Lung (tissue), 11 donors: ENCODE measurements at regions not wholly inside any gene's neighbourhood (a gene's known extent, or its start where the extent isn't known, plus 50 kb on each side); places are given as distances from the start of the nearest gene placed in this dataset.

Experiments used
- ATAC-seq: fragments of 200-7000 bp; cut with Tn5 transposase; one replicate; pipeline ENCODE4 v1.9.1; 2020; ENCODE audit warnings: moderate number of reproducible peaks; ENCODE audit not compliant: insufficient read depth, low FRiP score
- DNase-seq, 3 donors: peaks; one replicate each; pipeline ENCODE4 v3.0.0-alpha.2; 2013 to 2017
- H3K27ac ChIP-seq, 2 donors: one replicate each; pipeline ENCODE4 v1.5.1; 2013; ENCODE audit warnings: mild to moderate bottlenecking in 2 of 2, moderate library complexity in 2 of 2, control low read depth in 1 of 2, inconsistent platforms in 1 of 2, low read depth in 1 of 2, low read length in 1 of 2
- H3K27me3 ChIP-seq, 3 donors: one replicate each; pipeline ENCODE4 v1.5.1; 2013; ENCODE audit warnings: low read length in 2 of 3; ENCODE audit not compliant: control insufficient read depth in 3 of 3, insufficient read depth in 3 of 3
- H3K36me3 ChIP-seq, 4 donors: one replicate each; pipeline ENCODE4 v1.5.1; 2013; ENCODE audit warnings: low read length in 4 of 4, mild to moderate bottlenecking in 1 of 4, moderate library complexity in 1 of 4; ENCODE audit not compliant: control insufficient read depth in 4 of 4, insufficient read depth in 4 of 4
- H3K4me1 ChIP-seq, 5 donors: one replicate each; pipeline ENCODE4 v1.5.1; 2013; ENCODE audit warnings: low read length in 5 of 5, mild to moderate bottlenecking in 2 of 5, moderate library complexity in 1 of 5; ENCODE audit not compliant: control insufficient read depth in 5 of 5, insufficient read depth in 5 of 5
- H3K4me3 ChIP-seq: one replicate; pipeline ENCODE4 v1.5.1; 2013; ENCODE audit warnings: mild to moderate bottlenecking, control low read depth, moderate library complexity
- H3K9ac ChIP-seq, 2 donors: one replicate each; pipeline ENCODE4 v1.5.1; 2013; ENCODE audit warnings: low read length in 2 of 2, control low read depth in 1 of 2; ENCODE audit not compliant: insufficient read depth in 1 of 2
- H3K9me3 ChIP-seq, 4 donors: one replicate each; pipeline ENCODE4 v1.5.1; 2013; ENCODE audit warnings: low read length in 3 of 4, mild to moderate bottlenecking in 1 of 4, moderate library complexity in 1 of 4; ENCODE audit not compliant: control insufficient read depth in 4 of 4, insufficient read depth in 3 of 4
- WGBS, 2 donors: extraction: QIAGEN DNeasy Blood & Tissue Kit; methylation state at CpG; one replicate each; pipeline ENCODE4 v1.1.7; 2013; 5-methylcytosine and 5-hydroxymethylcytosine counted together
- TF ChIP-seq, protein P1 (sequence below): IDR thresholded peaks from 2 replicates; pipeline ENCODE4 v1.5.1; 2012; ENCODE audit warnings: mild to moderate bottlenecking; ENCODE audit errors: control extremely low read depth, extremely low read depth
- donor health status: control.
- donor health status: control.
- donor health status: Bipolar disorder and iron deficiency.
- donor health status: healthy.
- donor health status: DM: yes; HTN: yes; CAD: no.

DNA sequence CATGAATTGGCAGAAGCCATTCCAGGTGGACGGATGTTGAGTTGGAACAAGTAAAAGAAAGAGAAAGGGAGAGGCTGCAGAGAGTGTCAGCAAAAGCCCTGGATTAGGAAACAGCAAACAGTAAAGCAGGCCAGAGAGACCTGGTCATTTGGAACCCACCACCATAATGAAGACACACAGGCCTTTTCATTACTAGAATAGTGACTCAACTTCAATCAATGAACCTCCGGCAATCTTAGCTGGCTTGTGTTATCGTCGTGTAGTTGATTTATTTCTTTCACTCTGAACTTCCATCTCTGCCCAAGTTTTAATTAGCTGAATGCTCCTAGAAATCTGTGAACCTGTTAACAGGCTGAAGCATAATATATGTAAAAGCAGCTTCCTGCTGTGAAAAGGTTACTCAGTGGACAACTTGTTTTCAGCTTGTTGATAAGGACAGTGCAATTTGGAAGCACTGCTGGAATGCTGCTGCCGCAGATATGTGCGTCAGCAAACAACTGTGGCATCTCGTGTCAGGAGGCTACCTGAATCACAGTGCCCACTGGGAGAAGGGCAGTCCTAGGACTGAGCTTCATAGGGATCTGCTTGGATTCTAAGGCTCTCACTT is 68.8 kb downstream of the SPANXN4 start:
- H3K9ac ChIP-seq: no peak overlapping the region
- no peak overlapping the region for H3K27ac ChIP-seq
- no peaks in the 10 kb centered on the region for H3K9me3 ChIP-seq
- DNase-seq (no peak), ATAC-seq (no peak)
- 78 to 83% methylated on average over 7 of the region's 7 CpGs for WGBS, 2 donors
- H3K4me1 ChIP-seq: no peaks in the 10 kb centered on the region
- TF ChIP-seq, protein P1, sequence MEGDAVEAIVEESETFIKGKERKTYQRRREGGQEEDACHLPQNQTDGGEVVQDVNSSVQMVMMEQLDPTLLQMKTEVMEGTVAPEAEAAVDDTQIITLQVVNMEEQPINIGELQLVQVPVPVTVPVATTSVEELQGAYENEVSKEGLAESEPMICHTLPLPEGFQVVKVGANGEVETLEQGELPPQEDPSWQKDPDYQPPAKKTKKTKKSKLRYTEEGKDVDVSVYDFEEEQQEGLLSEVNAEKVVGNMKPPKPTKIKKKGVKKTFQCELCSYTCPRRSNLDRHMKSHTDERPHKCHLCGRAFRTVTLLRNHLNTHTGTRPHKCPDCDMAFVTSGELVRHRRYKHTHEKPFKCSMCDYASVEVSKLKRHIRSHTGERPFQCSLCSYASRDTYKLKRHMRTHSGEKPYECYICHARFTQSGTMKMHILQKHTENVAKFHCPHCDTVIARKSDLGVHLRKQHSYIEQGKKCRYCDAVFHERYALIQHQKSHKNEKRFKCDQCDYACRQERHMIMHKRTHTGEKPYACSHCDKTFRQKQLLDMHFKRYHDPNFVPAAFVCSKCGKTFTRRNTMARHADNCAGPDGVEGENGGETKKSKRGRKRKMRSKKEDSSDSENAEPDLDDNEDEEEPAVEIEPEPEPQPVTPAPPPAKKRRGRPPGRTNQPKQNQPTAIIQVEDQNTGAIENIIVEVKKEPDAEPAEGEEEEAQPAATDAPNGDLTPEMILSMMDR: no peak
- H3K36me3 ChIP-seq: no peaks in the 10 kb centered on the region
- no peaks in the 10 kb centered on the region for H3K27me3 ChIP-seq
- H3K4me3 ChIP-seq: no peak overlapping the region
